Activated gamma-delta T cell treated with anti-CD3 and anti-CD28 coated beads, Interleukin-2, amount 50 U/mL, for 16 hours (primary cell): ENCODE measurements at regions not wholly inside any gene's neighbourhood (a gene's known extent, or its start where the extent isn't known, plus 50 kb on each side); places are given as distances from the start of the nearest gene placed in this dataset.
A peak's percentile ranks its signal among the peaks of the same experiment; 100 is the strongest.

Experiments
- DNase-seq: peaks from one replicate; pipeline ENCODE4 v3.0.0-alpha.2; 2020; ENCODE audit warnings: low read depth

GRCh38 chr22:22075382-22076163, 93.0 kb upstream of the TOP3B start:
- DNase-seq = no peak

GRCh38 chr22:22074634-22075381, 92.2 kb upstream of the TOP3B start:
- DNase-seq = no peak

GRCh38 chr22:22073769-22074561, 91.4 kb upstream of the TOP3B start:
- no peak for DNase-seq

GRCh38 chr22:22072169-22072836, 89.7 kb upstream of the TOP3B start:
- DNase-seq = no peak

- DNase-seq = no peak
These were observed 88.9 kb upstream of the TOP3B start for GRCh38 chr22:22071455-22071854.

- no peak for DNase-seq
These were observed 87.8 kb upstream of the TOP3B start for GRCh38 chr22:22070371-22070824.

GRCh38 chr22:22069450-22070370, 87.1 kb upstream of the TOP3B start:
- DNase-seq = no peak

- no peak for DNase-seq
These were observed 86.1 kb upstream of the TOP3B start for GRCh38 chr22:22068657-22069056.

- no peak for DNase-seq
These were observed 85.4 kb upstream of the TOP3B start for GRCh38 chr22:22068025-22068424.

- DNase-seq = no peak
These were observed 84.6 kb upstream of the TOP3B start for GRCh38 chr22:22067192-22067591.

GRCh38 chr22:22064580-22064979, 82.0 kb upstream of the TOP3B start:
- DNase-seq = no peak

GRCh38 chr22:22062306-22062793, 79.8 kb upstream of the TOP3B start:
- no peak for DNase-seq

GRCh38 chr22:22061085-22062077, 78.8 kb upstream of the TOP3B start:
- no peak for DNase-seq

- peak; percentile 17 for DNase-seq
These were observed 77.9 kb upstream of the TOP3B start for GRCh38 chr22:22060200-22061084.

- DNase-seq = no peak
These were observed 76.9 kb upstream of the TOP3B start for GRCh38 chr22:22059291-22060002.

GRCh38 chr22:22058633-22059290, 76.2 kb upstream of the TOP3B start:
- DNase-seq = no peak
